T-helper 1 cell treated with Interleukin-12 subunit alpha and Interleukin-12 subunit beta and Interleukin-4 antibody, amounts not matched to agents 30 μg/mL and 1 μg/mL, for 36 hours (primary cell): ENCODE measurements at regions not wholly inside any gene's neighbourhood (a gene's known extent, or its start where the extent isn't known, plus 50 kb on each side); places are given as distances from the start of the nearest gene placed in this dataset.

Experiments used
- H3K27ac Mint-ChIP-seq: one replicate; pipeline ENCODE4 v1.8.0; 2021; ENCODE audit warnings: mild to moderate bottlenecking, mixed read lengths
- H3K27me3 Mint-ChIP-seq: one replicate; pipeline ENCODE4 v1.8.0; 2021; ENCODE audit warnings: low read depth, mixed read lengths
- H3K36me3 Mint-ChIP-seq: one replicate; pipeline ENCODE4 v1.8.0; 2021; ENCODE audit warnings: low read depth, mixed read lengths
- H3K4me1 Mint-ChIP-seq: one replicate; pipeline ENCODE4 v1.8.0; 2021; ENCODE audit warnings: low read depth, mixed read lengths
- H3K4me3 Mint-ChIP-seq: one replicate; pipeline ENCODE4 v1.8.0; 2021; ENCODE audit warnings: mild to moderate bottlenecking, moderate library complexity, mixed read lengths
- H3K9me3 Mint-ChIP-seq: one replicate; pipeline ENCODE4 v1.8.0; 2021; ENCODE audit warnings: mixed read lengths

DNA sequence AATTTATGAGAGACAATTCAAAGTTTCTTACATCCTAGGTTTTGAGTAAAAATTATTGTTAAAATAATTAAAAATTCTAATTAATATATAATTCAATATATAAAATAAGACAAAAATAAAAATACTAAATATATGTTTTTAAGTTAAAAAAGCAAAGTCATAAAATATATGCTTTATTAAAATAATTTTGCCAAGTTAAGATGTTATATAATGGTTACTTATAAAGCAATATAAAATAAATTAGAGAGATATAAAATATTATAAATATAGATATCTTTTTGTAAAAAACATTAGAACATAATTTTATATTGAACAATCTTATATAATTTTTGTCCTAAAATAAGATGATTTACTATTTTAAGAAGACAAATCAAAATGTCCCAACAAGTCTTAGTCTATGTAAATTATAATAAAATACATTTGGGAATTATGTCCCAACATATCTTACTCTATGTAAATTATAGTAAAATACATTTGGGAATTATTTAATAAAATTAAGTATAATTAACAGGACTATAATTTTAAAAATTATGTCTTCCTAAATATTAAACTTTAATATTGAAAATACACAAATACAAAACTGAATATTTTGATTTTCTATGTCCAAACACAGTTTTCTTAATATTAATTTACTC is 67.7 kb upstream of the TOP3B start:
- Mint-ChIP-seq H3K27ac (no peak overlapping the region), H3K9me3 (no peaks in the 10 kb centered on the region), H3K4me1 (no peaks in the 10 kb centered on the region), H3K27me3 (peaks cover 55% of the 10 kb centered on the region), H3K4me3 (no peak overlapping the region), H3K36me3 (no peaks in the 10 kb centered on the region)

DNA sequence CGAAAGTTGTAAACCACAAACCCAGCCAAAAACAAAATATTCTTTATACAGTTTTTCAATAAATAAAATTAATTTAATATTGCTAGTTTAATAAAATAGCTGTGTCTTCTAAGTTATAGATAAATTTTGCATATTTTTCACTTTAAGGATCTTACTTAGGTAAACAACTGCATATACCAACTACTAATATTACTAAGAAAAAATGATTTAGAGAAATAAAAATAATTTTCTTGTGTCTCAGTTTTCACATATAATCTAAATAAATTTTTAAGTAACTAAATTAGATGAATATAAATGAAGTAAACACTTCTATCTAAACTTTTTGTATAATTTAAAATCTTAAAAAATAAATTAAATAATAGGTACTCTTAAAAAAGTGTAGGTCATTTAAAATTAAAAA is 67.1 kb upstream of the TOP3B start:
- Mint-ChIP-seq H3K27ac (no peak overlapping the region), H3K4me3 (no peak overlapping the region), H3K4me1 (no peaks in the 10 kb centered on the region), H3K36me3 (no peaks in the 10 kb centered on the region), H3K27me3 (peaks cover 50% of the 10 kb centered on the region), H3K9me3 (no peaks in the 10 kb centered on the region)

DNA sequence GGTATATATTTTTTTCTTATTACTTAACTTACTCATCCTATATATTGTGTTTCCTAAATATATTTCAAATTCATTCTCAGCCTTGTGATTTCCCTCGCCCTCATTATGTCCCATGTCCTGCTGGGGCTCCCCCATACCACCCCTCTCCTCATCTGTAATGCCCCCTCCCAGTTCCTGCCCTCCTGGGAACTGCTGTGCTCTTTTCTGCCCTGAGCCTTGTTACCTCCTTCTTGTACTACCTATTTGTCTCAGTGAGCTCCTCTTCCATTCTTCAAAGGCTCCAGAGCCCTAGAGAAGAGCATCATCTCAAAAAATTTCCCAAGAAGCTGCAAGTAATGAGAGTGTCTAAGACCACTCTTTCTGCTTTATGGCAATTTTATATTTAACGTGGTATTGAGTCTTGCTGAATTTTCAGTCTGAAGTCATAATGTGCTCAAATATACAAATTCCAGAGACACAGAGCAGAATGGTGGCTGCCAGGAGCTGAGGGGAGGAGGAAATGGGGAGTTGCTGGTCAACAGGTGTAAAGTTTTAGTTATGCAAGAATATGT is 66.5 kb upstream of the TOP3B start:
- Mint-ChIP-seq H3K4me3 (no peak overlapping the region), H3K27ac (no peak overlapping the region), H3K4me1 (no peaks in the 10 kb centered on the region), H3K9me3 (no peaks in the 10 kb centered on the region), H3K27me3 (peaks cover 43% of the 10 kb centered on the region), H3K36me3 (no peaks in the 10 kb centered on the region)

DNA sequence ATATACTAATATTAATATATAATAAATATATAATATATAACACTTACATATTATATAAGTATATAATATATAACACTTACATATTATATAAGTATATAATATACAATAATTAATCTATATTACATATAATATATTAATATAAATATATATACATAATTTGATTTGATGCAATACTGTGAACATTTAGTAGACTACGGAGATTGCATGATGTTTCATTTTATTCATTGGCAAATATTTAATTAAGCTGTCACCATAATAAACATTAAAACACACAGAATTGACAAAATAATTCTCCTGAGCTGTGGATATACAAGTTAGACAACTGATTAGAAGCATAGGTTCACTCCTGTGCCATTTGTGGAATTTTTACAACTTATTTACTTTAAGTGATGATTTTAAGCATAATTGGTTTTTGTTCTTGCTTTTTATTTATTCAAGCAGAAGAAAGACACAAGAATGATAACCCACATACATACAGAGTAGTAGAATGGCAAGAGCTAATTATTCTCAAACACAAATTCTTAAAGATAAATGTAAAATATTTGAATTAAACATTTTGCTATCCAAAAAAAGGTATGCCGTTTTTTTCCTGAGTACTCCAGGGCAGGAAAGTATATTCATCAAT is 65.8 kb upstream of the TOP3B start:
- Mint-ChIP-seq H3K27ac (no peak overlapping the region), H3K9me3 (no peaks in the 10 kb centered on the region), H3K4me3 (no peak overlapping the region), H3K4me1 (no peaks in the 10 kb centered on the region), H3K36me3 (no peaks in the 10 kb centered on the region), H3K27me3 (peaks cover 40% of the 10 kb centered on the region)

DNA sequence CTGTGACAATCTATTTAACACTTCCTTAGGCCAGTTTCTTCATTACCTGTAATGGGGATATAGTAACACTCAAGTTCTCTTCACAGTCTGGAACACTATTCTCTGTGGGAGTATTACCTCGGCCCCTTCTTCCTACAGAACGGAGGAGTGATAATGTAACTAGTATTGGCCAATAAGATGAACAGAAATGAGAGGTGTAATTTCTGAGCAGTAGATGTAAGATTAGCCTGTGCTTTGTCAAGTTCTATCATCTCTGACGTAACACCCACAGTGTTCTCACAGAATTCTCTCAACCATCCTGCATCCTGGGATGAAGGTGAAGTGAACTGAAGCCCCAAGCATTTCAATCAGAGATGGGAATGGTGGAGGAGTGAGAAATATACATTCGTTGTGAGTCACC is 65.2 kb upstream of the TOP3B start:
- peaks cover 35% of the 10 kb centered on the region for H3K27me3 Mint-ChIP-seq
- no peaks in the 10 kb centered on the region for H3K36me3 Mint-ChIP-seq
- no peaks in the 10 kb centered on the region for H3K4me1 Mint-ChIP-seq
- H3K27ac Mint-ChIP-seq = no peak overlapping the region
- H3K4me3 Mint-ChIP-seq = no peak overlapping the region
- no peaks in the 10 kb centered on the region for H3K9me3 Mint-ChIP-seq

DNA sequence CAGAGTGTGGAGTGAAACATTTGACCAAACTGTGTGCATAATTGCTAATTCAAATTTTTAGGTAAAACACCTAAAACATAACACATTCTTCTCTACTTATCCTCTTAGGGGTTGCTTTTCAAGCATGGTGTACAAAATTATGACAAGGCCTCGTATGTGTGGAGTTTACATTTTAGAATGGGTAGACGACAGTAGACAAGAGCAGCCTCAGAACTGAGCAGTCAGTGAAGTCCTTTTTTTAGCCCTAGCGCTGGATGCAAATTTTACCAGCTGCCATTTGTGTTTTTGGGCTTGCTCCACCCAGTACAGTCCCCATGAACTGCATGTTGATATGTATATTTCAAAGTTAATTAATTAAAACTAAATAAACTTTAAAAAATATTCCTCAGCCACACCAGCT is 64.7 kb upstream of the TOP3B start:
- Mint-ChIP-seq H3K27me3 (peaks cover 30% of the 10 kb centered on the region), H3K36me3 (no peaks in the 10 kb centered on the region), H3K9me3 (no peaks in the 10 kb centered on the region), H3K4me3 (no peak overlapping the region), H3K4me1 (no peaks in the 10 kb centered on the region), H3K27ac (no peak overlapping the region)

DNA sequence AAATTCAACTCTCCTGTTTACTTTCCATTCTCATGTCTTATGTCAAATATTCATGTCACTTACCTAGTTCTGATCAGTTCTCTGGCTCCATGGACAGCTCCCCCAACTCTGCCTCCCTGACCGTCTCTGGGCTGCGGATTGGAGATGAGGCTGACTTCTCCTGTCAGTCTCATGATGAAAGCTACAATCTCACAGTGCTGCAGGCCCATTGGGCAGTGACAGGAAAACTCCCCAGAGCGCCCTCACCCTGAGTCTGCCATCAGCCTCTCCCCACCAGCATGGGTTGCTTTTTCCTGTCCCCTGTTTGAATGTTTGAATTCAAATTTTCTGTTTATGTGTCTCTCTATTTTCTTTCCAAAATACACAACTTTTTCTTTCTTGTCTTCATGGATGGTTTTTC is 63.8 kb upstream of the TOP3B start:
- H3K27ac Mint-ChIP-seq = no peak overlapping the region
- H3K4me1 Mint-ChIP-seq = no peaks in the 10 kb centered on the region
- H3K27me3 Mint-ChIP-seq = peaks cover 29% of the 10 kb centered on the region
- no peaks in the 10 kb centered on the region for H3K9me3 Mint-ChIP-seq
- no peaks in the 10 kb centered on the region for H3K36me3 Mint-ChIP-seq
- H3K4me3 Mint-ChIP-seq = no peak overlapping the region

DNA sequence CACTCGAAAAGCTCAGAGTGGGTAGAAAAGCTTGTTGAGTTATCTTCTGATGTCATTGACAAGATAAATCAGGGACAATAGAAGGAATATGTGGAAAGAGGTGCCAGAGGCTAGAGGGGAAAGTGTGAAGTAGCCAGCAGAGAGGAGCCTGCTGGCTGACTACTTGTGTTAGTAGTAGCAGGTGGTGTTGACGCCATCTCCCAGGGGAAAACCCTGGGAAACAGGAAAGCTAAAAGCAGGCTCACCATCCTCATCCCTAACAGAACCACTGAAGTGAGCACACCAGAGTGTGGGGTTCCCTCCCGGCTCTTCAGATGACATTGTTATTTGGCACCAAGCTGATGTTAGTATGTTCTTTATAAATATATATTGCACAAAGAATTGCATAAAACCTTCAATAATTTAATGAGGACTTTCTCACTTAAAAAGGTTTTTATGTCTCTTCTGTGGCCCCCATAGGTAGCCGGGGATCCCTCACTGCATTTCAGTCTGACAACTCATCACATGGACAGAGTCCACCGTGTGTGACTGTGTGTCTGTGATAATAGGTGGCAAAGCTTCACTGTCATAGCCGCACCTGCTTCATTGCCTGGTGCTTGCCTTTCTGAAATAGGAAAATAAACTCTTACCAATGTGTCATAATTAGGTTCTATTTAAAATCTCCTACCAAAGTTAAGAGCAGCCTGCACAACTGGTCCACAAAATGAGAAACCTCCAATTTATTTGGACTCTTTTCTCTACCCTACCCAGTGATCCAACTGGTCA is 63.2 kb upstream of the TOP3B start:
- Mint-ChIP-seq H3K27ac (no peak overlapping the region), H3K36me3 (no peaks in the 10 kb centered on the region), H3K27me3 (peaks cover 24% of the 10 kb centered on the region), H3K4me1 (no peaks in the 10 kb centered on the region), H3K4me3 (no peak overlapping the region), H3K9me3 (no peaks in the 10 kb centered on the region)

DNA sequence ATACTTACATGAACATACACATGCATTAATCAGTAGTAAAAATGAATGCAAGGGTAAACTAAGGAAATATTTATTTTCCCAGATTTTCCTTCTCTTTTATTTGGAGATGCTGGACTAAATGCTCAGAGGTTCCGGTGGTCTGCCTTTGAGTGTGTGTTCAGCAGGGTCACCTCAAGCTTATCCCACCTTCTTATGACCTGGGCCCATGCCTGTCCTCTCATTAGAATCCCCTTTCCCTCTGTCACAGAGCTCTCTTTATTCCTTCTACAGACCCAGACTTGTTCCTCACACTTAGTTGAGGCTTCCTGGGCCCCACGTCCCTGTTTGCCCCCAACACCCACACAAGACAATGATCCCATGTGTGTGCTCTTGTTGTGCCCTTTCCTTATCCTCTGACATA is 61.6 kb upstream of the TOP3B start:
- no peaks in the 10 kb centered on the region for H3K36me3 Mint-ChIP-seq
- peaks cover 31% of the 10 kb centered on the region for H3K27me3 Mint-ChIP-seq
- no peaks in the 10 kb centered on the region for H3K9me3 Mint-ChIP-seq
- no peaks in the 10 kb centered on the region for H3K4me1 Mint-ChIP-seq
- H3K27ac Mint-ChIP-seq = no peak overlapping the region
- H3K4me3 Mint-ChIP-seq = no peak overlapping the region

DNA sequence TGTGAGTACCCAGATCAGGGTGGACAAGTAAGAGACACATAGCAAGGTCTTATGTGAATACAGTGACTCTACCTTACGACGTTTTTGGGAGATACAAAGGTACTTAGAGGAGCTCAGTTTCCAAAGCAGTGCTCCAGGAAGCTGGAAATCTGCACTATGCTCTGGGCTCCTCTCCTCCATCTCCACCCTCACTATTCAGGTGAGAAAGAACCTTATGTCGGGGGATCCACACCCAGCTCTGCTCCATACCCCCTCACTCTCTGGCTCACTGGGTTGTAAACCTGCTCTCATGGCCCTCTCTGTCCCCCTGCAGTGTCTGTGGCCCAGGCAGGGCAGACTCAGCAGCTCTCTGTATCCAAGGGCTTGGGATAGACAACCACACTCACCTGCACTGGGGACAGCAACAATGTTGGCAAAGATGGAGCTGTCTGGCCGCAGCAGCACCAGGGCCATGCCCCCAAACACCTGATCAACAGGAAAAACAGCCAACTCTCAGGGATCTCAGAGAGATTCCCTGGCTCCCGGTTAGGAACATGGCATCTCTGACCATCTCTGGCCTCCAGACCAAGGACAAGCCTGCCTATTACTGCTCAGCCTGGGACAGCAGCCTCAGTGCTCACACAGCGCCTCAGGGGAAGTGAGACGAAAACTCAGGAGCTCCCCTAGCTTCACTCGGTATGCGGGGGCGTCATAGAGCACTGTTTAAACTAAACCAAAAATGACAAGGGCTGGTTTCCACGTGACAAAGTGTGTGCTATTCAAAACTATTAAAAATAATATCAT is 60.9 kb upstream of the TOP3B start:
- Mint-ChIP-seq H3K27ac (no peak overlapping the region), H3K27me3 (peaks cover 28% of the 10 kb centered on the region), H3K4me3 (no peak overlapping the region), H3K36me3 (no peaks in the 10 kb centered on the region), H3K4me1 (no peaks in the 10 kb centered on the region), H3K9me3 (no peaks in the 10 kb centered on the region)

DNA sequence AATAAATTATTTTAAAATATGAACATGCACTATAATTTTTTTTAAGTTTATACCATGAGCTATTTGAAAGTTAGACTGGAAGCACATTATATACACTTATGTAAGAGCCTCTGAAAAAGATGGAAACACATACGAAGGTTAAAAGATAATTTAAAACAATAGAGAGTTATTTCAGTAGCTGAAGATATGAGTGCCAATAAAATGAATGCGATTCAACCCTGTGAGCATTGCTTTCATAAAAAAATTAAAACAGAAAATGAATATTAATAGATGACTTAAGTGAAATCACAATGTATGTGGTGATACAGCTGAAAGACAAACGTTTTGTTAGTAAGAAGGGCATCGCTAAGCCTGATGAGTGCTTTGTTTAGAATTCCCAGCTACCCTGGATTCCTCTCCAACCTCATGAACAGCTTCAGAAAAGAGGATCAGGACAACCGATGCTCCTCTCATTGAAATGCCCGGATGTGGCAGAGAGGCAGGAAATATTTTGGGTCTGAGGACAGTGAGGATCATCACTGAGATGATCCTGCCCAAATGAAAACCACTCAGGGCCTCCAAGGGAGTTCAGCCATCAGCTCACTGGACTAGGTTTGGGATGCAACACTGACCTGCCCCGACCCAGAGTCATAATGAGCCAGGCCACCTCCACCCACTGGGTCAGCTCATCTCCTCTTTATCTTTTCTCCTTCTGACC is 60.2 kb upstream of the TOP3B start:
- Mint-ChIP-seq H3K4me1 (no peaks in the 10 kb centered on the region), H3K36me3 (no peaks in the 10 kb centered on the region)

DNA sequence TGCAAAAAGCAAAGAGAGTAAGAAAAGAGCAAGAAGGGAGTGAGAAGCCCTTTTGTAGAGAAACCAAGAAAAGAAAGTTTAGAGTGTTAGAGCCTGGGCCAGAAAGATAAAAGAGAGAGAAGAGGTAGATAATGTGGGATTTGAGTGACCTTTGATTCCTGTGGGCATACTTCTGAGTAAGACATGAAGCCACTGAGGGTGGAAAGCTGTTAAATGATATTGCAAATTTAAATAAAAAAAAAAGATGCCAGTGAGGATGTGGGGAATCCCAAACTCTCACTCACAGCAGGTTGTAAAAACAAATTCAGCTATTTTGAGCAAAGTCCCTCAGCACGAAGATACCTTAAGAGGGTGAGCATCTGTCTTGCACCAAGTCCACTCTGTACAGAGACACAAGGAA is 59.4 kb upstream of the TOP3B start:
- H3K4me1 Mint-ChIP-seq = no peaks in the 10 kb centered on the region
- no peaks in the 10 kb centered on the region for H3K36me3 Mint-ChIP-seq
- H3K27me3 Mint-ChIP-seq = peaks cover 22% of the 10 kb centered on the region
- no peak overlapping the region for H3K27ac Mint-ChIP-seq
- no peak overlapping the region for H3K4me3 Mint-ChIP-seq
- no peaks in the 10 kb centered on the region for H3K9me3 Mint-ChIP-seq

More for the DNA sequence above, 60.2 kb upstream of the TOP3B start:
- no peaks in the 10 kb centered on the region for H3K9me3 Mint-ChIP-seq
- H3K4me3 Mint-ChIP-seq = no peak overlapping the region
- no peak overlapping the region for H3K27ac Mint-ChIP-seq
- peaks cover 26% of the 10 kb centered on the region for H3K27me3 Mint-ChIP-seq

DNA sequence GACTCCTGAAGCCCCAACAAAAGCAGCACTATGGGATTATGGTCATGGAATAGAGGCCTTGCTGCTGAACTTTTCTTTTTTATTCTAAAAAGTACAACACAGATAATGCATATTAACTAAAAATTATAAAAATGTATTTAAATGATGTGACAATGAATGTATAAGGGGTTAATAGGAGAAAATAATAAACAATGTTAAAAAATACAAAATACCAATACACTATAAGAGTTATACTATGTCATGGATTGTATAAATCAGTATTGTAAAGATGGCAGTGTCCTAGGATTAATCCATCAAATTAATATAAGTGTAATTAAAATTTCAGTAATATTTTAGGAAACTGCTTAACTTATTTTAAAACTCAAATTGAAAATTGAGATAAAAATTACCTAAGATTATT is 58.3 kb upstream of the TOP3B start:
- Mint-ChIP-seq H3K4me1 (no peaks in the 10 kb centered on the region), H3K27me3 (peaks cover 13% of the 10 kb centered on the region), H3K4me3 (no peak overlapping the region), H3K27ac (no peak overlapping the region), H3K36me3 (no peaks in the 10 kb centered on the region), H3K9me3 (no peaks in the 10 kb centered on the region)

DNA sequence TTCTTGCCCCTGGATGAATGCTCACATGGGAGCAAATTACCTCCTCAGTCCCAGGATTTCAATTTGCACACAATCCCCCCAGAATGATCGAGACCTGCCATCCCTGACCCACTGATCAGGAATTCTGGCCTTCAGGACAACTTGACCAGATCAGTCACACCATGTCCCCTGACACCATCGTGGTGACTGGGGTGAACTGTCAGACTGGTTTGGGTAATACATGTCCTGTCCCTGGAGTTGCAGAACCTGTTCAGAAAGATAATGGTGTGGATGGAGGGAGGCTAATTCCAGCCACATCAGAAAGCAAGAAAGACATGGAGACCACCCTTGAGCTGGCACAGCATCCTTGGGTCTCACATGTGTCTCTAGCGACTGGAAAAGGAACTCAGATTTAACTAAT is 57.9 kb upstream of the TOP3B start:
- Mint-ChIP-seq H3K9me3 (no peaks in the 10 kb centered on the region), H3K27ac (no peak overlapping the region), H3K27me3 (peaks cover 13% of the 10 kb centered on the region), H3K36me3 (no peaks in the 10 kb centered on the region), H3K4me1 (no peaks in the 10 kb centered on the region), H3K4me3 (no peak overlapping the region)
